ENCODE measurements at regions not wholly inside any gene's neighbourhood (a gene's known extent, or its start where the extent isn't known, plus 50 kb on each side); places are given as distances from the start of the nearest gene placed in this dataset.

- Mint-ChIP-seq H3K27ac (no peak overlapping the region), H3K4me1 (ENCODE audit: low read depth) (no peaks in the 10 kb centered on the region), H3K4me3 (no peak overlapping the region), H3K27me3 (ENCODE audit: low read depth) (peaks cover 9% of the 10 kb centered on the region), H3K36me3 (ENCODE audit: low read depth) (no peaks in the 10 kb centered on the region), H3K9me3 (no peaks in the 10 kb centered on the region)
- no peak for DNase-seq (ENCODE audit: low spot score)
Measured at GRCh38 chr15:79520654-79521053, 88.5 kb downstream of the MINAR1 start.

DNA sequence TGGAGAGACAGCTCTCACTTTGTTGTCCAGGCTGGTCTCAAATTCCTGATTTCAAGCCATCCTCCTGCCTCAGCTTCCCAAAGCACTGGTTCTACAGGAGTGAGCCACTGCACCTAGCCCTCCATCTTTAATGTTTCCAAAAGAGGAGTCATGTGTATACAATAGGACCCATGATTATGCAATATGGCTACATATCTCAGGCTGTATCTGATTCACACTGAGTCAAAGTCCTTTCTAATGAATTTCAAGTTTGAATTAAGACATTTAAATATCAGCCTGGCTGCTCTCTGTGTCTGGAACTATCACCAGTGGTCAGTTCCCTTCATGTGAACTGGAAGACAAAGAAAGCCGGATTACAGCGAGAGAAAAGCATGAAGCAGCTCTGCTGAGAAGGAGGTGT, 90.5 kb downstream of the MINAR1 start:
- Mint-ChIP-seq H3K36me3 (ENCODE audit: low read depth) (no peaks in the 10 kb centered on the region), H3K9me3 (no peaks in the 10 kb centered on the region), H3K27me3 (ENCODE audit: low read depth) (peaks cover 9% of the 10 kb centered on the region), H3K4me1 (ENCODE audit: low read depth) (no peaks in the 10 kb centered on the region), H3K4me3 (no peak overlapping the region), H3K27ac (no peak overlapping the region)
- no peak for DNase-seq (ENCODE audit: low spot score)

DNA sequence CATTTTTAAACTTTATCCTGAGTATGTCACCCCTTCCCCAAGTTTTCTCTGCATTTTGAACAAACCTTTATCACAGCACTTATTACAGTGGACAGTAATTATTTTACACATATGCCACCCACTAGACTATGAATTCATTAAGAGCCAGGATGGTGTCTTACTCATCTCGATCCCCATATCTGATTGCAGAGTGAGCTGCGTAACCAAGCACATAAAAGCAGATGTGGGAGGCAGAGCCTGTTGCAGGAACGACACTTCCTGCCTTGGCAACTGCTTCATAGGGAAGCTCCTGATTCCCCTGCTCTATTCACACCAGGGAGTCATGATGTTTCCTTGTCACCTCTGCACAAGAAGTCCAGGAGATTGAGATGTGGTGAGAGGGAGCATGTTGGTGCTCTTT, 91.1 kb downstream of the MINAR1 start:
- H3K9me3 Mint-ChIP-seq: no peaks in the 10 kb centered on the region
- no peaks in the 10 kb centered on the region for H3K36me3 Mint-ChIP-seq (ENCODE audit: low read depth)

GRCh38 chr15:79524531-79524930, 92.4 kb downstream of the MINAR1 start:
- Mint-ChIP-seq H3K4me1 (ENCODE audit: low read depth) (no peaks in the 10 kb centered on the region), H3K27me3 (ENCODE audit: low read depth) (peaks cover 12% of the 10 kb centered on the region), H3K4me3 (no peak overlapping the region), H3K9me3 (no peaks in the 10 kb centered on the region), H3K27ac (no peak overlapping the region), H3K36me3 (ENCODE audit: low read depth) (no peaks in the 10 kb centered on the region)
- no peak for DNase-seq (ENCODE audit: low spot score)

More for the DNA sequence above, 91.1 kb downstream of the MINAR1 start:
- Mint-ChIP-seq H3K4me3 (no peak overlapping the region), H3K4me1 (ENCODE audit: low read depth) (no peaks in the 10 kb centered on the region), H3K27ac (no peak overlapping the region), H3K27me3 (ENCODE audit: low read depth) (peaks cover 9% of the 10 kb centered on the region)
- DNase-seq (ENCODE audit: low spot score): no peak

GRCh38 chr15:79526376-79526775, 94.2 kb downstream of the MINAR1 start:
- no peak for DNase-seq (ENCODE audit: low spot score)

GRCh38 chr15:79527821-79528220, 95.7 kb downstream of the MINAR1 start:
- Mint-ChIP-seq H3K4me1 (ENCODE audit: low read depth) (no peaks in the 10 kb centered on the region), H3K36me3 (ENCODE audit: low read depth) (no peaks in the 10 kb centered on the region), H3K9me3 (no peaks in the 10 kb centered on the region), H3K27me3 (ENCODE audit: low read depth) (peaks cover 15% of the 10 kb centered on the region), H3K27ac (no peak overlapping the region), H3K4me3 (no peak overlapping the region)
- DNase-seq (ENCODE audit: low spot score): no peak

More at GRCh38 chr15:79526376-79526775, 94.2 kb downstream of the MINAR1 start:
- Mint-ChIP-seq H3K4me1 (ENCODE audit: low read depth) (no peaks in the 10 kb centered on the region), H3K27ac (no peak overlapping the region), H3K9me3 (no peaks in the 10 kb centered on the region), H3K4me3 (no peak overlapping the region), H3K27me3 (ENCODE audit: low read depth) (peaks cover 15% of the 10 kb centered on the region), H3K36me3 (ENCODE audit: low read depth) (no peaks in the 10 kb centered on the region)

- Mint-ChIP-seq H3K27ac (no peak overlapping the region), H3K9me3 (no peaks in the 10 kb centered on the region), H3K4me3 (no peak overlapping the region), H3K4me1 (ENCODE audit: low read depth) (no peaks in the 10 kb centered on the region), H3K27me3 (ENCODE audit: low read depth) (peaks cover 15% of the 10 kb centered on the region), H3K36me3 (ENCODE audit: low read depth) (no peaks in the 10 kb centered on the region)
- DNase-seq (ENCODE audit: low spot score): no peak
Measured at GRCh38 chr15:79529157-79529785, 97.1 kb downstream of the MINAR1 start.

DNA sequence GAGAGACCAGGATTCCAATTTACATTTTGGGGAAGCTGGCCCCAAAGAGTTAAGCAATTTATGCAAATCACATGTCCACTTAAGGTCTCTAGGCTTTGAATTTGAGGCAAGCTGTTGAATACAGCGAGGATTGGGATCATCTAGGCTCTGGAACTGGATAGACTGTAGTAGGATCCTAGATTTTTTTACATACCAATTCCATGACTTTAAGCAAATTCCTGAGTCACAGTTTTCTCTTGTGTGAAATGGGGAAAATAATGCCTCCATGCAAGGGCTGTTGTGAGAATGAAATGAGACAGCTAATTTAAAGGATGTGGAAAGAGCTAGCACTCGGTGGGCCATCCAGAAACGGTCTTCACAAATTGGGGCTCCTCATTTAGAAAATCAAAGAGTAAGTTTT, 103.4 kb downstream of the MINAR1 start:
- no peak for DNase-seq (ENCODE audit: low spot score)

GRCh38 chr15:79538527-79538926, 106.4 kb downstream of the MINAR1 start:
- DNase-seq (ENCODE audit: low spot score): no peak
- H3K4me1 Mint-ChIP-seq (ENCODE audit: low read depth): no peaks in the 10 kb centered on the region
- no peaks in the 10 kb centered on the region for H3K27me3 Mint-ChIP-seq (ENCODE audit: low read depth)
- no peaks in the 10 kb centered on the region for H3K36me3 Mint-ChIP-seq (ENCODE audit: low read depth)
- no peak overlapping the region for H3K27ac Mint-ChIP-seq
- no peaks in the 10 kb centered on the region for H3K9me3 Mint-ChIP-seq
- H3K4me3 Mint-ChIP-seq: no peak overlapping the region

More for the DNA sequence above, 103.4 kb downstream of the MINAR1 start:
- H3K9me3 Mint-ChIP-seq: no peaks in the 10 kb centered on the region
- no peaks in the 10 kb centered on the region for H3K4me1 Mint-ChIP-seq (ENCODE audit: low read depth)
- H3K4me3 Mint-ChIP-seq: no peak overlapping the region
- H3K36me3 Mint-ChIP-seq (ENCODE audit: low read depth): no peaks in the 10 kb centered on the region
- H3K27ac Mint-ChIP-seq: no peak overlapping the region
- H3K27me3 Mint-ChIP-seq (ENCODE audit: low read depth): peaks cover 5% of the 10 kb centered on the region

DNA sequence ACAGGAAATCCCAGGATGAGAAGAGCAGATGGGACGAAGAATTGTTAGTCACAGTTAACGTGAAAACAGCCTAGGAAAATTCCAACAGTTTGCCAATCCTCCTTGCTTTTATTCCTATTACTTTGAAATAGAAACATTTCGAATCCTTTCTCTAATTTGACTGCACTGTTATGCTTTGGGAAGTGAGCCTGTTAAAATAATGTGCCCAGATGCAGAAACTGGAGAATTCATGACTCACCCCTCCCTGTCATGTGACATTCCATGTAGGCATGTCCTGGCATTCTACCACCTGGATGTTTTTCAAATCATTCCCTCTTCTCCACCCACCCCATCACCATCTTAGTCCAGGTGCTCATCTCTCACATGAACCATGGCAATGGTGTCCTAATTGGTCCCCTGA, 107.3 kb downstream of the MINAR1 start:
- Mint-ChIP-seq H3K4me3 (no peak overlapping the region), H3K4me1 (ENCODE audit: low read depth) (no peaks in the 10 kb centered on the region), H3K27me3 (ENCODE audit: low read depth) (no peaks in the 10 kb centered on the region), H3K36me3 (ENCODE audit: low read depth) (no peaks in the 10 kb centered on the region), H3K9me3 (no peaks in the 10 kb centered on the region), H3K27ac (no peak overlapping the region)
- DNase-seq (ENCODE audit: low spot score): no peak

DNA sequence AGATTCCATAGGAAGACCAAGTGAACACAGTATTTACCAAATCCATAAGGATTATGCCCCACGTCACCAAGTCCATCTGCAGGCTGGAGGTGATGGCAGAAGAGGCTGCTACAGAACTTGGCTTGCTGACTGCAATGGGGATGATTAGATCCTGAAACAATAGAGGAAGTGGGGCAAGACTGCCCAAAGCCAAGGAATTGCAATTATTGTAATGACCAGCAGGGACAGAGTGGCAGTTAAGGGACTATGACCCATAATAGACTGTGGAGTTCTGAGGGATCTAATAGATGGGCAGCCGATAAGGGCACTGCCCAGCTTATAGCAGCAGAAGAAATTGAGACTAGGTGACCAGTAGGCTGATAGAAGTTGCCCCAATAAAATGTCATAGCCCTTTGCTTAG, 108.4 kb downstream of the MINAR1 start:
- no peaks in the 10 kb centered on the region for H3K9me3 Mint-ChIP-seq
- no peak overlapping the region for H3K4me3 Mint-ChIP-seq
- no peaks in the 10 kb centered on the region for H3K27me3 Mint-ChIP-seq (ENCODE audit: low read depth)
- no peak overlapping the region for H3K27ac Mint-ChIP-seq
- no peaks in the 10 kb centered on the region for H3K4me1 Mint-ChIP-seq (ENCODE audit: low read depth)
- H3K36me3 Mint-ChIP-seq (ENCODE audit: low read depth): no peaks in the 10 kb centered on the region
- DNase-seq (ENCODE audit: low spot score): no peak

DNA sequence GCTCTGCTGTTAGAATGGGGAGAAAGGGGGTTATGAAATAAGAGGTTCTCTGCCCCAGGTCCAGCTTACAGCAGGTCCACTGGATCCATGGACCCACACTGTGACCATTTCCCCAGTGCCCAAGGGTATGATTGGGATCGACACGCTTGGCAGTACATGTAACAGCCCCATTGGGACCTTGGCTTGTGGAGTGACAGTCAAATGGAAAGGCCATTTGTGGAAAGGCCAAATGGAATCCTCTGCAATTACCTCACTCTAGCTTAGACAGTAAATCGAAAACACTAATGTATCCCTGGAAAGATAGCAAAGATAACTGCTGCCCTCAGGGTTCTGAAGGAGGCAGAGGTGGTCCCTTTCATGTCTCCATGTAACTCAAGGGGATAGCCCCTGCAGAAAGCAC, 109.1 kb downstream of the MINAR1 start:
- Mint-ChIP-seq H3K27me3 (ENCODE audit: low read depth) (no peaks in the 10 kb centered on the region), H3K4me3 (no peak overlapping the region), H3K9me3 (no peaks in the 10 kb centered on the region), H3K36me3 (ENCODE audit: low read depth) (no peaks in the 10 kb centered on the region), H3K27ac (no peak overlapping the region), H3K4me1 (ENCODE audit: low read depth) (no peaks in the 10 kb centered on the region)
- no peak for DNase-seq (ENCODE audit: low spot score)

DNA sequence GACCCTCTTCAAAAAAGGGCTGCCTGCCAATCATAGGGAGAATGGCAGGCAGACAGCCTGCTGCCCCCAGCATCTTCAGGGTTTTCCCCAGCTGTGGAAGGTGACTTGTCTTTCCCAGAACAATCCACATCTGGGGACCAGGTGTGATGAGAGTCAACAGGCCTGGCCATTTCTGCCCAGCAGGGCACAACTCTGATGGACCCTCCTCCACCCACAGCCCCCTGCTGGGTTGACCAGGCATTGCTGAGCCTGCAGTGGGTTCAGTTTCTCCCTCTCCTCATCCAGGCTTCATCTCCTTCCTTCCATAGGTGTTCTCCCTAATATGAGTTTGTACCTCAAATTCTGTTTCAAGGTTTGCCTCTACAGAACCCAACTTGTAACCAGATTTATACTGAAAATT, 111.0 kb downstream of the MINAR1 start:
- Mint-ChIP-seq H3K27me3 (ENCODE audit: low read depth) (no peaks in the 10 kb centered on the region), H3K27ac (no peak overlapping the region), H3K36me3 (ENCODE audit: low read depth) (no peaks in the 10 kb centered on the region), H3K4me1 (ENCODE audit: low read depth) (no peaks in the 10 kb centered on the region), H3K9me3 (no peaks in the 10 kb centered on the region), H3K4me3 (no peak overlapping the region)
- DNase-seq (ENCODE audit: low spot score): no peak

DNA sequence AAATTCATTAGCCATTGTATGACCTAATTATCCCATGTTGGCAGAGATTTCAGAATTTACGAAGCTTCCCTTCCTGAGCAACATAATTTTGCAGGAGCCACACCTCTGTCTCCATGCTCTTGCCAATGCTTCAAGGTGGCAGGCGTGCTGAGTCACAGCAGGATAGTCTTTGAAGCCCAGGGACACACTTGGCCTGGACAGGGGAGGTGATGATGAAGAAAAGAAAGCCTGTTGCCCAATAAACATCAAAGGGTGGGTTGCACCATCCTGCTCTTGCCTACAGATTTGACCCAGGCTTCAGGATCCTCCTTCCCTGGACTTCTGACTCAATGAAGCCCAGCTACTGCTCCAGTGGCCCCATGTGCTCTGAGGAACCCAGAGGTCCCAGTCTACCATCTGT, 117.1 kb downstream of the MINAR1 start:
- Mint-ChIP-seq H3K9me3 (no peaks in the 10 kb centered on the region), H3K27ac (no peak overlapping the region), H3K4me3 (no peak overlapping the region), H3K4me1 (ENCODE audit: low read depth) (no peaks in the 10 kb centered on the region), H3K27me3 (ENCODE audit: low read depth) (peaks cover 4% of the 10 kb centered on the region), H3K36me3 (ENCODE audit: low read depth) (no peaks in the 10 kb centered on the region)
- no peak for DNase-seq (ENCODE audit: low spot score)

- no peak for DNase-seq (ENCODE audit: low spot score)
- H3K36me3 Mint-ChIP-seq (ENCODE audit: low read depth): no peaks in the 10 kb centered on the region
Measured at GRCh38 chr15:79560384-79560783, 128.2 kb downstream of the MINAR1 start.

More at GRCh38 chr15:79560384-79560783, 128.2 kb downstream of the MINAR1 start:
- Mint-ChIP-seq H3K9me3 (no peaks in the 10 kb centered on the region), H3K27me3 (ENCODE audit: low read depth) (peaks cover 6% of the 10 kb centered on the region), H3K27ac (no peak overlapping the region), H3K4me3 (no peak overlapping the region), H3K4me1 (ENCODE audit: low read depth) (no peaks in the 10 kb centered on the region)

Measured in T-helper 2 cell treated with Interferon-gamma antibody and Interleukin-4, amounts not matched to agents 5 μg/mL and 100 μg/mL, for 36 hours (primary cell).